Endothelial cell of umbilical vein (primary cell): ENCODE measurements at regions not wholly inside any gene's neighbourhood (a gene's known extent, or its start where the extent isn't known, plus 50 kb on each side); places are given as distances from the start of the nearest gene placed in this dataset.

Experiments
- BruUV-seq: library from RNA; stranded (reverse); fragments of 400-500 nt; replicated peaks from 2 replicates; lab custom pipeline; 2021; lab: Mats Ljungman, UMichigan
- CTCF ChIA-PET: fragments of 300-600, 350-600 bp; sonication (Branson Sonifier 250); formaldehyde crosslinking; loops from one replicate; lab custom pipeline; 2021; ENCODE audit warnings: antibody characterized with exemption, inconsistent platforms; lab: Charles Lee
- POLR2A ChIA-PET: fragments of 300-600, 350-600 bp; sonication (Branson Sonifier 250); formaldehyde crosslinking; loops from one replicate; lab custom pipeline; 2021; ENCODE audit warnings: antibody characterized with exemption, inconsistent platforms; lab: Charles Lee
- DNase-seq: peaks from one replicate; pipeline ENCODE4 v3.0.0-alpha.2; 2011; ENCODE audit warnings: low read depth, low spot score
- FAIRE-seq: peaks from 2 replicates; lab custom pipeline; 2011; peaks lifted over from hg19 to GRCh38; lab: Jason Lieb, UNC
- H2AFZ ChIP-seq: 2 replicates; pipeline ENCODE4 v1.6.0; 2012; ENCODE audit warnings: low read depth, low read length, control low read depth, inconsistent platforms
- H3K27ac ChIP-seq: 2 replicates; pipeline ENCODE4 v1.5.1; 2011; ENCODE audit warnings: low read depth, mild to moderate bottlenecking, control low read depth, low read length, moderate library complexity; ENCODE audit not compliant: insufficient read depth
- H3K27me3 ChIP-seq, 2 experiments: 2 replicates each; pipeline versions ENCODE4 v1.6.0 to v1.6.1; 2011; ENCODE audit warnings: low read length in 2 of 2, mixed read lengths in 1 of 2; ENCODE audit not compliant: control insufficient read depth in 2 of 2, insufficient read depth in 2 of 2
- H3K36me3 ChIP-seq, 2 experiments: 2 replicates in 1 of 2; 3 replicates in 1 of 2; pipeline ENCODE4 v1.5.1; 2011; ENCODE audit warnings: low read length in 2 of 2, mild to moderate bottlenecking in 1 of 2, moderate library complexity in 1 of 2; ENCODE audit not compliant: control insufficient read depth in 2 of 2, insufficient read depth in 2 of 2; ENCODE audit errors: extremely low read depth in 1 of 2
- H3K4me1 ChIP-seq: 3 replicates; pipeline ENCODE4 v1.5.1; 2011; ENCODE audit warnings: mild to moderate bottlenecking, low read length; ENCODE audit not compliant: control insufficient read depth, insufficient read depth; ENCODE audit errors: extremely low read depth
- H3K4me2 ChIP-seq: 2 replicates; pipeline ENCODE4 v1.6.1; 2011; ENCODE audit warnings: low read length, control low read depth, mixed read lengths; ENCODE audit not compliant: insufficient read depth
- H3K4me3 ChIP-seq, 3 experiments: fragments of 200-600 bp in 1 of 3; sonication (generic), shearing (Covaris generic) in 1 of 3; replicated peaks in 1 of 3; 2 replicates each; pipeline ENCODE4 v1.5.1; 2011 to 2016; ENCODE audit warnings: control low read depth in 3 of 3, low read length in 3 of 3, mild to moderate bottlenecking in 2 of 3, inconsistent platforms in 1 of 3, low read depth in 1 of 3, moderate library complexity in 1 of 3; ENCODE audit not compliant: insufficient read depth in 1 of 3
- H3K79me2 ChIP-seq: 2 replicates; pipeline ENCODE4 v1.6.0; 2012; ENCODE audit warnings: low read length, inconsistent platforms; ENCODE audit not compliant: control insufficient read depth, insufficient read depth
- H3K9ac ChIP-seq: replicated peaks from 2 replicates; pipeline ENCODE3; 2011; ENCODE audit warnings: low read length, control low read depth; ENCODE audit not compliant: insufficient read depth; ENCODE audit errors: extremely low read depth
- H3K9me1 ChIP-seq: replicated peaks from 3 replicates; pipeline ENCODE4 v1.6.0; 2011; ENCODE audit warnings: mild to moderate bottlenecking, low read length; ENCODE audit not compliant: control insufficient read depth, insufficient read depth; ENCODE audit errors: extremely low read depth
- H3K9me3 ChIP-seq: replicated peaks from 2 replicates; pipeline ENCODE4 v1.5.1; 2012; ENCODE audit warnings: low read length, inconsistent platforms; ENCODE audit not compliant: control insufficient read depth, insufficient read depth
- H4K20me1 ChIP-seq: replicated peaks from 2 replicates; pipeline ENCODE3; 2011; ENCODE audit warnings: mild to moderate bottlenecking, low read length; ENCODE audit not compliant: control insufficient read depth, insufficient read depth; ENCODE audit errors: extremely low read depth
- CTCF ChIP-seq, 2 donors: IDR thresholded peaks; 1 replicate in 1 of 2; 2 replicates in 1 of 2; pipeline ENCODE4 v1.5.1; 2011; ENCODE audit warnings: low read length in 2 of 2, mild to moderate bottlenecking in 2 of 2, moderate library complexity in 2 of 2, control low read depth in 1 of 2, inconsistent platforms in 1 of 2, low read depth in 1 of 2; ENCODE audit not compliant: insufficient read depth in 1 of 2; ENCODE audit errors: extremely low read depth in 1 of 2
- EZH2 ChIP-seq: IDR thresholded peaks from 2 replicates; pipeline ENCODE4 v1.6.1; 2012; ENCODE audit warnings: borderline replicate concordance, low read depth, mild to moderate bottlenecking, moderate library complexity, low read length, inconsistent platforms; ENCODE audit not compliant: severe bottlenecking
- FOS ChIP-seq: IDR thresholded peaks from 2 replicates; pipeline ENCODE4 v1.6.1; 2011; ENCODE audit warnings: mild to moderate bottlenecking, low read length, moderate library complexity, borderline replicate concordance; ENCODE audit not compliant: insufficient read depth
- GATA2 ChIP-seq: IDR thresholded peaks from 2 replicates; pipeline ENCODE4 v1.7.0; 2011; ENCODE audit warnings: low read depth, mild to moderate bottlenecking, moderate library complexity, mixed read lengths, low read length; ENCODE audit not compliant: insufficient read length, insufficient read depth
- JUN ChIP-seq: IDR thresholded peaks from 2 replicates; pipeline ENCODE4 v1.6.1; 2011; ENCODE audit warnings: borderline replicate concordance, low read depth; ENCODE audit not compliant: insufficient read length, insufficient read depth
- MAX ChIP-seq: IDR thresholded peaks from 2 replicates; pipeline ENCODE4 v1.6.1; 2011; ENCODE audit not compliant: insufficient read depth, insufficient read length
- MYC ChIP-seq: IDR thresholded peaks from one replicate; pipeline ENCODE4 v1.6.1; 2011; ENCODE audit warnings: mild to moderate bottlenecking, low read depth, low read length
- POLR2A ChIP-seq: IDR thresholded peaks from 2 replicates; pipeline ENCODE4 v1.6.1; 2012; ENCODE audit warnings: low read depth, mild to moderate bottlenecking, control low read depth, low read length
- POLR2AphosphoS5 ChIP-seq: IDR thresholded peaks from 2 replicates; pipeline ENCODE4 v1.6.1; 2012; ENCODE audit warnings: low read depth, mild to moderate bottlenecking, control low read depth, low read length, moderate library complexity; ENCODE audit not compliant: insufficient read depth
- dilution Hi-C: fragments of 300-500 bp; cut with MboI; formaldehyde crosslinking; loops from one replicate; pipeline ENCODE4 v1.15.0; 2019; ENCODE audit warnings: low sequenced_read_pairs; ENCODE audit not compliant: extremely low pct_ligation_motif_present
- intact Hi-C: fragments of 100-400 bp; cut with micrococcal nuclease; formaldehyde crosslinking; loops from one replicate; pipeline ENCODE4 v1.10.0; 2022

- Histone ChIP-seq H3K4me3 (no peak overlapping the region), H3K4me2 (no peak overlapping the region), H3K9me3 (no peaks in the 10 kb centered on the region), H3K9me1 (no peaks in the 10 kb centered on the region), H2AFZ (no peak overlapping the region), H4K20me1 (no peaks in the 10 kb centered on the region), H3K27ac (no peak overlapping the region), H3K4me1 (no peaks in the 10 kb centered on the region), H3K27me3 (no peaks in the 10 kb centered on the region), H3K9ac (no peak overlapping the region), H3K36me3 (no peaks in the 10 kb centered on the region), H3K79me2 (no peaks in the 10 kb centered on the region)
- ChIA-PET POLR2A (no interaction called here), CTCF (interaction anchor here (1.0 kb wide), 1 partner anchor 15 kb away, joined by 4 read pairs; no protein-coding TSS in a partner anchor)
- TF ChIP-seq GATA2 (no peak), JUN (no peak), POLR2AphosphoS5 (no peak), CTCF (IDR thresholded peaks at IDR 0.05; ENCODE audit: extremely low read depth in 1 of 2, insufficient read depth in 1 of 2, low read depth in 1 of 2, low read length in 2 of 2) (no peak), EZH2 (no peak), MAX (no peak), POLR2A (no peak), FOS (no peak), MYC (no peak)
- DNase-seq = no peak
- FAIRE-seq = no peak
- dilution Hi-C loops = no loop called here
- no TSS peak for BruUV-seq
- intact Hi-C loops = no loop called here
Observed at GRCh38 chr2:82538590-82539279, 1920.3 kb downstream of the SUCLG1 start.
